Islet precursor cell (in vitro differentiated cells): ENCODE measurements at regions not wholly inside any gene's neighbourhood (a gene's known extent, or its start where the extent isn't known, plus 50 kb on each side); places are given as distances from the start of the nearest gene placed in this dataset.
"Not testable (repeated sequence)": the region's sequence is repeated elsewhere in the genome, so short reads cannot be mapped to it uniquely, and the experiment has no call there.

Experiments used
- DNase-seq: peaks from one replicate; pipeline ENCODE4 v3.0.0-alpha.2; 2018

- DNase-seq, result no peak
These were observed 207.3 kb upstream of the DCAF8L1 start for GRCh38 chrX:28188526-28188925.

GRCh38 chrX:28180096-28180495 is 198.8 kb upstream of the DCAF8L1 start:
- DNase-seq, result no peak

GRCh38 chrX:28178206-28178605 is 197.0 kb upstream of the DCAF8L1 start:
- no peak for DNase-seq

- peak; percentile 55 for DNase-seq
These were observed 196.0 kb upstream of the DCAF8L1 start for GRCh38 chrX:28177202-28177601.

- DNase-seq, result no peak
These were observed 189.5 kb upstream of the DCAF8L1 start for GRCh38 chrX:28170713-28171112.

- no peak for DNase-seq
These were observed 176.9 kb upstream of the DCAF8L1 start for GRCh38 chrX:28158019-28158777.

- DNase-seq, result not testable (repeated sequence)
These were observed 171.0 kb upstream of the DCAF8L1 start for GRCh38 chrX:28152263-28152662.

- DNase-seq, result no peak
These were observed 154.3 kb upstream of the DCAF8L1 start for GRCh38 chrX:28135378-28136047.

- no peak for DNase-seq
These were observed 152.5 kb upstream of the DCAF8L1 start for GRCh38 chrX:28133763-28134162.

- no peak for DNase-seq
These were observed 146.4 kb upstream of the DCAF8L1 start for GRCh38 chrX:28127662-28128061.

- DNase-seq, result no peak
These were observed 145.6 kb upstream of the DCAF8L1 start for GRCh38 chrX:28126886-28127285.

GRCh38 chrX:28124416-28124815 is 143.2 kb upstream of the DCAF8L1 start:
- no peak for DNase-seq

- not testable (repeated sequence) for DNase-seq
These were observed 139.5 kb upstream of the DCAF8L1 start for GRCh38 chrX:28120580-28121245.

- DNase-seq, result no peak
These were observed 138.8 kb upstream of the DCAF8L1 start for GRCh38 chrX:28120072-28120471.

GRCh38 chrX:28108186-28108945 is 127.1 kb upstream of the DCAF8L1 start:
- no peak for DNase-seq

GRCh38 chrX:28099166-28099565 is 117.9 kb upstream of the DCAF8L1 start:
- no peak for DNase-seq

GRCh38 chrX:28085653-28086052 is 104.4 kb upstream of the DCAF8L1 start:
- no peak for DNase-seq

GRCh38 chrX:28058901-28059300 is 77.7 kb upstream of the DCAF8L1 start:
- no peak for DNase-seq

- DNase-seq, result no peak
These were observed 61.7 kb upstream of the DCAF8L1 start for GRCh38 chrX:28042826-28043564.

- DNase-seq, result no peak
These were observed 61.0 kb upstream of the DCAF8L1 start for GRCh38 chrX:28042260-28042659.

GRCh38 chrX:28039258-28039657 is 58.0 kb upstream of the DCAF8L1 start:
- DNase-seq, result no peak
